Astrocyte (in vitro differentiated cells and primary cell): ENCODE measurements at regions not wholly inside any gene's neighbourhood (a gene's known extent, or its start where the extent isn't known, plus 50 kb on each side); places are given as distances from the start of the nearest gene placed in this dataset.

ENCODE experiments used
- DNase-seq: peaks from one replicate; pipeline ENCODE4 v3.0.0-alpha.2; 2010; ENCODE audit warnings: low read depth
- FAIRE-seq: peaks from 2 replicates; lab custom pipeline; 2011; peaks lifted over from hg19 to GRCh38; lab: Jason Lieb, UNC
- H2AFZ ChIP-seq: 2 replicates; pipeline ENCODE4 v1.6.0; 2012; ENCODE audit warnings: low read depth, low read length, inconsistent platforms
- H3K27ac ChIP-seq: 2 replicates; pipeline ENCODE4 v1.5.1; 2011; ENCODE audit warnings: low read depth, low read length, inconsistent platforms
- H3K27me3 ChIP-seq: 2 replicates; pipeline ENCODE4 v1.6.0; 2011; ENCODE audit warnings: low read length, inconsistent platforms; ENCODE audit not compliant: insufficient read depth
- H3K36me3 ChIP-seq: 2 replicates; pipeline ENCODE4 v1.5.1; 2011; ENCODE audit warnings: low read length, inconsistent platforms; ENCODE audit not compliant: insufficient read depth
- H3K4me1 ChIP-seq: 2 replicates; pipeline ENCODE4 v1.5.1; 2011; ENCODE audit warnings: low read length, inconsistent platforms; ENCODE audit not compliant: insufficient read depth
- H3K4me2 ChIP-seq: 2 replicates; pipeline ENCODE4 v1.6.0; 2012; ENCODE audit warnings: low read length, inconsistent platforms
- H3K4me3 ChIP-seq: 2 replicates; pipeline ENCODE4 v1.5.1; 2011; ENCODE audit warnings: low read depth, mild to moderate bottlenecking, low read length, inconsistent platforms; ENCODE audit not compliant: insufficient read depth
- H3K79me2 ChIP-seq: 2 replicates; pipeline ENCODE4 v1.6.0; 2012; ENCODE audit warnings: mild to moderate bottlenecking, low read length, inconsistent platforms; ENCODE audit not compliant: insufficient read depth
- H3K9ac ChIP-seq: 2 replicates; pipeline ENCODE4 v1.6.0; 2012; ENCODE audit warnings: mild to moderate bottlenecking, low read length, inconsistent platforms
- H3K9me3 ChIP-seq: 2 replicates; pipeline ENCODE4 v1.5.1; 2012; ENCODE audit warnings: low read depth, mild to moderate bottlenecking, low read length, inconsistent platforms; ENCODE audit not compliant: insufficient read depth
- H4K20me1 ChIP-seq: 2 replicates; pipeline ENCODE4 v1.6.0; 2012; ENCODE audit warnings: low read length, inconsistent platforms; ENCODE audit not compliant: insufficient read depth
- H3K27ac Mint-ChIP-seq: one replicate; pipeline ENCODE4 v1.8.0; 2021; ENCODE audit warnings: mild to moderate bottlenecking, mixed read lengths; ENCODE audit not compliant: unreplicated experiment
- H3K27me3 Mint-ChIP-seq: one replicate; pipeline ENCODE4 v1.8.0; 2021; ENCODE audit warnings: low read depth, mixed read lengths; ENCODE audit not compliant: unreplicated experiment
- H3K36me3 Mint-ChIP-seq: one replicate; pipeline ENCODE4 v1.8.0; 2021; ENCODE audit warnings: low read depth, mixed read lengths; ENCODE audit not compliant: unreplicated experiment
- H3K4me1 Mint-ChIP-seq: one replicate; pipeline ENCODE4 v1.8.0; 2021; ENCODE audit warnings: low read depth, mixed read lengths; ENCODE audit not compliant: unreplicated experiment
- H3K4me3 Mint-ChIP-seq: one replicate; pipeline ENCODE4 v1.8.0; 2021; ENCODE audit warnings: mild to moderate bottlenecking, moderate library complexity, mixed read lengths; ENCODE audit not compliant: unreplicated experiment
- H3K9me3 Mint-ChIP-seq: one replicate; pipeline ENCODE4 v1.8.0; 2021; ENCODE audit warnings: mild to moderate bottlenecking, mixed read lengths; ENCODE audit not compliant: unreplicated experiment
- EZH2 ChIP-seq: IDR thresholded peaks from 2 replicates; pipeline ENCODE4 v1.6.1; 2012; ENCODE audit warnings: mild to moderate bottlenecking, low read length, inconsistent platforms; ENCODE audit not compliant: insufficient read depth
- TF ChIP-seq, protein P1 (sequence below): IDR thresholded peaks from 2 replicates; pipeline ENCODE4 v1.5.1; 2011; ENCODE audit warnings: low read depth, mild to moderate bottlenecking, inconsistent platforms, low read length, moderate library complexity; ENCODE audit not compliant: insufficient read depth

DNA sequence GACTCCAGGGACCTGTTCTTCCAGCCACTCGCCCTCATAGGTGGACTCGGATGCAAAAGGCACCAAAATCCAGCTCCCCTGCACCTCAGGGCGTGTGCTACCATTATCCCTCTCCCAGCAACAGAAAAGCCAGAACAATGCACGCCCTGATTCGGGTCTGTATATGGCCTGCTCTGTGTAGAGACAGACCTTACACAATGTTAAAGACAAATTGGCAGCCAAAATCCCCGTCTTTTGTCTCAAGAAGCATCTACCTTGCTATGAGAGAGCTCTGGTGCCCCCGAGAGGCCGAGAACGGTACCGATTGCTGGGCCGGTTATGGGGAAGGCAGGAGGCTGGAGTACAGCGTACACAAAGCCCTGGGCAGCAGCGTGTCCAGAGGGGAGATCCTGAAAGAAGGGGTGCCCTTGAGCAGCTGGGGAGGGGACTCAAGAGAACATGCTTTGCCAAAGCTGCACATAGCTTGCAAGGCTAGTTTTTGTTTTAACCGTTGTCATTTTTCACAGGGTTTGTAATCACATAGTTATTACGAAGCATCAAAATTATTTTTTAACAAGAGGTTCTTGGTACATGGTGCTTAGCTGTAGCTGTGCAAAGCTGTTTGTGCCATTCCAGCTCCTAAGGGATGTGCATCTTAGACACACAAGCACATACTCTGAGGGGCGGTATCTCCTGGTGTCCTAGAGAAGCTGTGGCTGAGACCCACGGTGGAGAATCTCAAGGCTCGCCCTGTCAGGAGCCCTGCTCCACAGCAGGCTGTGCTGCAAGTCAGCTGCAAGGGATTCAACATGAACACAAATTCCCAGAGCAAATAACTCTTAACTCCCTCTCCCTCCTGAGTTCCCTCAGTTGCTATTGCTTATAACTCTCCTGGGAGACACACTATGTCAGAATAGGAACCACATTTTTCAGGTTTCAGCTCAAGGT is 461.5 kb upstream of the PPP2R3A start:
- Histone ChIP-seq H3K36me3 (no peaks in the 10 kb centered on the region), H3K79me2 (no peaks in the 10 kb centered on the region), H3K9me3 (no peaks in the 10 kb centered on the region), H3K4me1 (no peaks in the 10 kb centered on the region), H3K27ac (no peak overlapping the region), H2AFZ (peak overlapping the region; percentile 76), H3K4me2 (peak overlapping the region; percentile 68), H3K4me3 (no peak overlapping the region), H3K27me3 (peaks cover 10% of the 10 kb centered on the region), H3K9ac (no peak overlapping the region), H4K20me1 (no peaks in the 10 kb centered on the region)
- TF ChIP-seq, protein P1, sequence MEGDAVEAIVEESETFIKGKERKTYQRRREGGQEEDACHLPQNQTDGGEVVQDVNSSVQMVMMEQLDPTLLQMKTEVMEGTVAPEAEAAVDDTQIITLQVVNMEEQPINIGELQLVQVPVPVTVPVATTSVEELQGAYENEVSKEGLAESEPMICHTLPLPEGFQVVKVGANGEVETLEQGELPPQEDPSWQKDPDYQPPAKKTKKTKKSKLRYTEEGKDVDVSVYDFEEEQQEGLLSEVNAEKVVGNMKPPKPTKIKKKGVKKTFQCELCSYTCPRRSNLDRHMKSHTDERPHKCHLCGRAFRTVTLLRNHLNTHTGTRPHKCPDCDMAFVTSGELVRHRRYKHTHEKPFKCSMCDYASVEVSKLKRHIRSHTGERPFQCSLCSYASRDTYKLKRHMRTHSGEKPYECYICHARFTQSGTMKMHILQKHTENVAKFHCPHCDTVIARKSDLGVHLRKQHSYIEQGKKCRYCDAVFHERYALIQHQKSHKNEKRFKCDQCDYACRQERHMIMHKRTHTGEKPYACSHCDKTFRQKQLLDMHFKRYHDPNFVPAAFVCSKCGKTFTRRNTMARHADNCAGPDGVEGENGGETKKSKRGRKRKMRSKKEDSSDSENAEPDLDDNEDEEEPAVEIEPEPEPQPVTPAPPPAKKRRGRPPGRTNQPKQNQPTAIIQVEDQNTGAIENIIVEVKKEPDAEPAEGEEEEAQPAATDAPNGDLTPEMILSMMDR, result peak; percentile 82
- TF ChIP-seq EZH2, result no peak
- Mint-ChIP-seq H3K27me3 (peaks cover 24% of the 10 kb centered on the region), H3K27ac (no peak overlapping the region), H3K4me3 (no peak overlapping the region), H3K4me1 (no peaks in the 10 kb centered on the region), H3K9me3 (no peaks in the 10 kb centered on the region), H3K36me3 (no peaks in the 10 kb centered on the region)
- DNase-seq (peak; percentile 39), FAIRE-seq (no peak)

DNA sequence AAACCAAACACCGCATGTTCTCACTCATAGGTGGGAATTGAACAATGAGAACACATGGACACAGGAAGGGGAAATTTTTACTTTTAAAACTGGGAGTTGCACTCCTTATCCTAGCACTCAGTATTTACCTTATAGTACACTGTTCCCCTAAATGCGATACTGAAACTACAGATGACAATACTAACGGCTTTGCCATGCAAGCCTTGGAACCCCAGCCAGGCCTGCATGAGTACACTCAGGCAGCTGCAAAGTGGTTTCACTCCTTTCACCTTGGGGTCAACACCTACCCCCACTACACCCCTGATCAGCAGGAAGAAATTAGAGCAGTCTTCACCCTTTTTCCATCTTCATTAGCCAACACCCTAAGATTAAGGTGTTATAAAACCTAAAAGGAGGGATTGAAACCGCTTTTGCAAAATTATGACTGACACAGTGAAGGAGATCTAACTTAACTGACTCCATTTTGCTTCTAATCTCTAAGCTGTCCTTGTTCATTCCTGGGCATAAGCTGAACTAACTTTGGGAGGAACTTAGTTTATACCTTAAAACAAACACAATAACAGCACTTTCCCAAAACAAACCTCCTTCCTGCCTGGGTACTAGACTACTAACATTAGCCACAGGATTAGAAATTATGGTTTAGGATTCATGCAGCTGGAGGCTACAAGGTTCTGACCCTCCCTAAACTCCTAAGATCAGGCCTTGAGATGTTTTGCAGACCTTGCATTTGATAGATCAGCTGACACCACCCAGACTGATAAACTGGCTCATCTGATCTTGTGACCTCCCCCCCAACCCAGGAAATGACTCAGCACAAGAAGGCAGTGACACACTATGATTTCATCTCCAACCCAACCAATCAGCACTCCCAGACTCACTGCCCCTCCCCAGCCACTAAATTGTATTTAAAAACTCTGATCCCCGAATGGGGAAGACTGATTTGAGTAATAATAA is 452.1 kb upstream of the PPP2R3A start:
- peaks cover 7% of the 10 kb centered on the region for H3K4me1 ChIP-seq
- peak overlapping the region; percentile 48 for H3K27ac ChIP-seq
- peak overlapping the region; percentile 48 for H3K4me2 ChIP-seq
- peak; percentile 52 for DNase-seq
- H3K9me3 ChIP-seq, result no peaks in the 10 kb centered on the region
- no peaks in the 10 kb centered on the region for H3K36me3 Mint-ChIP-seq
- no peaks in the 10 kb centered on the region for H3K27me3 ChIP-seq
- H3K27me3 Mint-ChIP-seq, result no peaks in the 10 kb centered on the region
- no peak overlapping the region for H3K9ac ChIP-seq
- FAIRE-seq, result peak; percentile 37
- peak overlapping the region; percentile 88 for H3K27ac Mint-ChIP-seq
- H3K9me3 Mint-ChIP-seq, result peaks cover 1% of the 10 kb centered on the region
- no peak overlapping the region for H3K4me3 ChIP-seq
- H3K79me2 ChIP-seq, result no peaks in the 10 kb centered on the region
- peak overlapping the region; percentile 54 for H2AFZ ChIP-seq
- no peaks in the 10 kb centered on the region for H3K36me3 ChIP-seq
- H3K4me1 Mint-ChIP-seq, result peaks cover 13% of the 10 kb centered on the region
- no peak overlapping the region for H3K4me3 Mint-ChIP-seq
- H4K20me1 ChIP-seq, result no peaks in the 10 kb centered on the region
- TF ChIP-seq, protein P1, result no peak
- no peak for TF ChIP-seq EZH2
